MG63 (cell line): ENCODE measurements at regions not wholly inside any gene's neighbourhood (a gene's known extent, or its start where the extent isn't known, plus 50 kb on each side); places are given as distances from the start of the nearest gene placed in this dataset.

ENCODE experiments used
- DNase-seq: peaks from one replicate; pipeline ENCODE4 v3.0.0-alpha.2; 2020
- H3K27me3 ChIP-seq: fragments of 250-450 bp; sonication (Bioruptor Pico); 2 replicates; pipeline ENCODE4 v1.5.1; 2020; ENCODE audit warnings: mild to moderate bottlenecking, moderate library complexity
- H3K36me3 ChIP-seq: fragments of 250-450 bp; sonication (Bioruptor Pico); 2 replicates; pipeline ENCODE4 v1.5.1; 2020; ENCODE audit warnings: mild to moderate bottlenecking, moderate library complexity
- H3K4me3 ChIP-seq: fragments of 250-450 bp; sonication (Bioruptor Pico); 2 replicates; pipeline ENCODE4 v1.5.1; 2020; ENCODE audit warnings: mild to moderate bottlenecking, moderate library complexity
- H3K9me3 ChIP-seq: fragments of 250-450 bp; sonication (Bioruptor Pico); 2 replicates; pipeline ENCODE4 v1.5.1; 2020; ENCODE audit warnings: mild to moderate bottlenecking, moderate library complexity

DNA sequence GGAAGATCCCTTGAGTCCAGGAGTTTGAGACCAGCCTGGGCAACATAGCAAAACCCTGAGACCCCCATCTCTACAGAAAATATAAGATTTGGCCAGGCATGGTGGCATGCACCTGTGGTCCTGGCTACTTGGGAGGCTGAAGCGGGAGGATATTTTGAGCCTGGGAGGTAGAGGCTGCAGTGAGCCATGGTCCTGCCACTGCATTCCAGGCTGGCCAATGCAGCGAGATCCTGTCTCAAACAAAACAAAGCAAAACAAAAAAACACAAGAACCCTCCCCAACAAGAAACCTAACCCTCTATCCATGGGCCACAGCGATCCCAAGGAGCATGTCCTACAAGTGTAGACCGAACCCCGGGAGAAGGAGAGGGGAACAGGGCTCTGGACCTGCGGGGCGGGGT, 133.3 kb downstream of the MGAT5B start:
- no peak overlapping the region for H3K4me3 ChIP-seq
- no peaks in the 10 kb centered on the region for H3K9me3 ChIP-seq
- no peak for DNase-seq
- H3K27me3 ChIP-seq: no peaks in the 10 kb centered on the region
- H3K36me3 ChIP-seq: no peaks in the 10 kb centered on the region

GRCh38 chr17:77002103-77003045, 134.2 kb downstream of the MGAT5B start:
- H3K27me3 ChIP-seq: no peaks in the 10 kb centered on the region
- H3K36me3 ChIP-seq: no peaks in the 10 kb centered on the region
- H3K9me3 ChIP-seq: no peaks in the 10 kb centered on the region
- H3K4me3 ChIP-seq: no peak overlapping the region
- DNase-seq: peak; percentile 91

- Histone ChIP-seq H3K4me3 (no peak overlapping the region), H3K36me3 (no peaks in the 10 kb centered on the region), H3K27me3 (no peaks in the 10 kb centered on the region), H3K9me3 (no peaks in the 10 kb centered on the region)
- DNase-seq: no peak
Observed at GRCh38 chr17:77003699-77004098, 135.5 kb downstream of the MGAT5B start.

DNA sequence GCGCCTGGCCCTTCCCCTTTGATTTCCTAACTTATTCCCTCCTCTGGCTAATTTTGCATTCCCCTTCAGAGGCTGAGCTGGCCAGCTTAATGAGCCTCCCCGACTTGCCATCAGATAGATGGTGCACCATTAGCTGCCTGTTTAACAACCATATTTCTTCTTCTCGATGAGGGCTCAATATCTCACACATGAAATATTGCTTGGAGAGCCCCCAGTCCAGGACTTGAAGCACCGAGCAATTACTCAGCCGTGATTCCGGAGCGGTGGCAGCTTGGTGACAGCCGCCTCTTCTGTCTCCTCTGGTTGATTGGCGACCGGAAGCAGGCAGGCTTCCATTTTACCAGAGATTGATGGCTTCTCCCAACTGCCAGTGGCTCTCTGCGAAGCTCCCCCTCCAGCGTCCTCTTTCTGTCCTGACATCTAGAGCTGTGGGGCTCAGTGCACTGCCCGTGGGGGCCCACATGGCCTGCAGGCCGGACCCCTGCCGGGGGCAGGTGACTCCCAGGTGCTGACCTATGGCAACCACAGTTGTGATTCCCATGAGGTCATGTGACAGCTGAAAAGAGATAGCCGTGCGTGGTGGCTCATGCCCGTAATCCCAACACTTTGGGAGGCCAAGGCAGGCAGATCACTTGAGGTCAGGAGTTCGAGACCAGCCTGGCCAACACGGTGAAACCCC, 133.7 kb upstream of the SEC14L1 start:
- H3K36me3 ChIP-seq: no peaks in the 10 kb centered on the region
- no peak overlapping the region for H3K4me3 ChIP-seq
- peaks cover 14% of the 10 kb centered on the region for H3K9me3 ChIP-seq
- no peak for DNase-seq
- no peaks in the 10 kb centered on the region for H3K27me3 ChIP-seq

DNA sequence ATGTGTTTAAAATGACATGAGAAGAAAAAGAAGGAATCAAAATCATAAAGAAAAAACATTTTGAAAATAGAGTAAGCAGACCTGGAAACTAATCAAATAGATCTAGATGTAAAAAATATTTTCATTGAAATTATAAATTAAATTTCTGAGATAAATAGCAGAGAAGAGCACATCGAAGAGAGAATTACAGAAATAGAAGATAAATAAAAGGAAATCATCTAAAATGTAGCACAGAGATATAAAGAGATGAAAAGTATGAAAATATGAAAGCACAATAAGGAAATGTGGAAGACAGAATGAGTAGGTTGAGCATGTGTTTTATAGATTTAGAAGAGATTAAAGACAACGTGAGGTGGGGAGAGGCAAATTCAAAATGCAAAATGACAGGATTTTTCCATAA, 130.9 kb upstream of the SEC14L1 start:
- Histone ChIP-seq H3K36me3 (no peaks in the 10 kb centered on the region), H3K4me3 (no peak overlapping the region), H3K27me3 (no peaks in the 10 kb centered on the region), H3K9me3 (peaks cover 14% of the 10 kb centered on the region)
- DNase-seq: no peak

DNA sequence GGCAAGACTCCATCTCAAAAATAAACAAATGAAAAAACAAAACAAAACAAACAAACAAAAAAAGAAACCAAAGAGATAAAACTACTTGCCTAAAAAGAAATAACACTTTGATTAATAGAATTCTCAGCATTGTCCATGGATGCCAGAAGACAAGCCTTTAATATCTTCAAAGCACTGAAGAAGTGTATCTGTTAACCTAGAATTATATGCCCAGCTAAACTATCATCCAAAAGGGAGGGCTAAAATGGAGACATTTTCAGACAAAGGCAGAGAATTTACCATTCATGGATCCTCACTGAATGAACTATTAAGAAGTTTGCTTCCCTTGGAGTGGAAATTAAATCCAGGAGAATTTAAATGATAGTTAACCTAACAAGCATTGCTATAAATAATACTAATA, 130.1 kb upstream of the SEC14L1 start:
- Histone ChIP-seq H3K4me3 (no peak overlapping the region), H3K9me3 (peaks cover 14% of the 10 kb centered on the region), H3K27me3 (no peaks in the 10 kb centered on the region), H3K36me3 (no peaks in the 10 kb centered on the region)
- DNase-seq: no peak

DNA sequence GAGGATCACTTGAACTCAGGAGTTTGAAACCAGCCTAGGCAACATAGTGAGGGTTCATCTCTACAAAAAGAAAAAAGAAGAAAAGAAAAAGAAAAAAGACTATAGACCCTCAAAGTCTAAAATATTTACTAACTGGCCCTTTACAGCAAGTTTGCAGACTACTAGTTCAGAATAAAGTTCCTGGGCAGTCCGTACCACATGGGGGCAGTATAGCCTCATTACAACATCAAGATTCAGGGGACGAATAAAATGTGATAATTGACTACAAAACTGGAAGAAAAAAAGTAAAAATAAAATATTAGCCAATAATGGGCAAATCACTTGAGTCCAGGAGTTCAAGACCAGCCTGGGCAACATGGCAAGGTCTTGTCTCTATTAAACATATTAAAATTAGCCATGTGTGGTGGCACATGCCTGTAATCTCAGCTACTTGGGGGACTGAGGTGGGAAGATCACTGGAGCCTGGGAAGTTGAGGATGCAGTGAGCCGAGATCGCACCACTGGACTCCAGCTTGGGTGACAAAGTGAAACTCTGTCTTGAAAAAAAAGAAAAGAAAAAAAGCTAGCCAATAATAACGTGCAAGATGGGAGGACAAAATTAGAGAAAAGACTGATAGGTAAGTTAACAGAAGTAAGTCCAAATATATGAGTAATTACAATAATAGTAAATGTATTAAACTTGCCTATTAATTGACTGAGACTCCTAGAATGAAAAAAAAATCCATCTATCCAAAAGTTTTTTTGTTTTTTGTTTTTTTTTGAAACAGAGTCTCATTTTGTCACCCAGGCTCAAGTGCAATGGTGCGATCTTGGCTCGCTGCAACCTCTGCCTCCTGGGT, 129.4 kb upstream of the SEC14L1 start:
- no peaks in the 10 kb centered on the region for H3K36me3 ChIP-seq
- DNase-seq: no peak
- H3K27me3 ChIP-seq: no peaks in the 10 kb centered on the region
- H3K4me3 ChIP-seq: no peak overlapping the region
- peaks cover 14% of the 10 kb centered on the region for H3K9me3 ChIP-seq

DNA sequence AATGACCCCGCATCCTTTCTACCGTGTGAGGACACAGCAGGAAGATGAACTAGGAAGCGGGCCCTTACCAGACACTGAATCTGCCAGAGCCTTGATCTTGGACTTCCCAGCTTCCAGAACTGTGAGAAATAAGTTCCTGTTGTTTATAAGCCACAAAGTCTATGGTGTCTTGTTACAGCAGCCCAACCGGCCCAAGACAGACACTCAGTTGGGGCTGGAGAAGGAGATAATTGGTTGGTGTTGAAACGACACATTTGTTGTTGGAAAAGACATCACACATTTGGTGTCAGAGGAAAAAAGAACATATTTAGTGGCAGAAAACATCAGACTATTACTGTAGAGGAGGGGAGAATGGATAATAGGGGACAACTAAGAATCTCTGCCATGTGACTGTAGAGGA, 122.3 kb upstream of the SEC14L1 start:
- Histone ChIP-seq H3K27me3 (no peaks in the 10 kb centered on the region), H3K36me3 (no peaks in the 10 kb centered on the region), H3K4me3 (no peak overlapping the region), H3K9me3 (no peaks in the 10 kb centered on the region)
- DNase-seq: no peak

- H3K9me3 ChIP-seq: no peaks in the 10 kb centered on the region
- H3K4me3 ChIP-seq: no peak overlapping the region
- no peaks in the 10 kb centered on the region for H3K36me3 ChIP-seq
- H3K27me3 ChIP-seq: no peaks in the 10 kb centered on the region
- DNase-seq: no peak
Observed at GRCh38 chr17:77019893-77020379, 120.8 kb upstream of the SEC14L1 start.

DNA sequence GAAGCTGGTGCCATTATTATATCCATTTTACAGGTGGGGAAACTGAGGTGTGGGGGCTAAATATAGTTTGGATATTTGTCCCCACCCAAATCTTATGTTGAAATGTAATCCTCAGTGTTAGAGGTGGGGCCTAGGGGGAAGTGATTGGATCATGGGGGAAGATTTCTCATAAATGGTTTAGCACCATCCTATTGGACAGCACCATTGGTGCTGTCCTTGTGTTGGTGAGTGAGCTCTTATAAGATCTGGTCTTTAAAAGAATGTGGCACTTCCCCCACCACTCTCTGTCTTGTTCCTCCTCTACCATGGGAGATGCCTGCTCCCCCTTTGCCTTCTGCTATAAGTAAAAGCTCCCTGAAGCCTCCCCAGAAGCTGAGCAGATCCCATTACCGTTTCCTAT, 119.8 kb upstream of the SEC14L1 start:
- no peaks in the 10 kb centered on the region for H3K27me3 ChIP-seq
- no peaks in the 10 kb centered on the region for H3K36me3 ChIP-seq
- no peak overlapping the region for H3K4me3 ChIP-seq
- no peak for DNase-seq
- H3K9me3 ChIP-seq: no peaks in the 10 kb centered on the region

GRCh38 chr17:77022766-77023165, 118.0 kb upstream of the SEC14L1 start:
- no peak for DNase-seq
- Histone ChIP-seq H3K4me3 (no peak overlapping the region), H3K36me3 (no peaks in the 10 kb centered on the region), H3K9me3 (peaks cover 6% of the 10 kb centered on the region), H3K27me3 (no peaks in the 10 kb centered on the region)

- no peaks in the 10 kb centered on the region for H3K27me3 ChIP-seq
- no peaks in the 10 kb centered on the region for H3K36me3 ChIP-seq
- no peak for DNase-seq
- no peak overlapping the region for H3K4me3 ChIP-seq
- peaks cover 6% of the 10 kb centered on the region for H3K9me3 ChIP-seq
Observed at GRCh38 chr17:77025781-77026180, 115.0 kb upstream of the SEC14L1 start.

DNA sequence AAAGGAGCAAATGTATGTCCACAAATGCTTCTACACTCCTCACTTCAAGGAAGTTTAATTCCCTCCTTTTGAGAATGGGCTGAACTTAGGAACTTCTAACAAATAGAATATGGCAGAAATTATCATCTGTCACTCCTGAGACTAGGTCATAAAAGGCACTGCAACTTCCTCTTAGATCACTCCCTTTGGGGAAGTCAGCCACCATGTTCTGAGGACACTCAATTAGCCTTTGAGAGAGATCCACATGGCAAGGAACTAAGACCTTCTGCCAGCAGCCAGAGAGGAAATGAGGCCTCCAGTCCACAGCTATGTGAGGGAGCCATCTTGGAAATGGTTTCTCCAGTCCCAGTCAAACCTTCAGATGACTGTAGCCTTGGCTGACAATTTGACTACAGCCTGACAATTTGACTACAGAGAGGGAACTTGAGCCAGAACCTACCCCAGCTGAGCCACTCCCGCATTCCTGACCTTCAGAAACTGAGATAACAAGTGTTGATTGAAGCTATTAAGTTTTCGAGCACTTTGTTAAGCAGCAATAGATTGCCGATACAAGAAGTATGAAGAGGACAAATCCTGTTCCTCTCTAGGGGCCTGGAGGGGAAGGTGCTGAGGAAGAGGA, 113.4 kb upstream of the SEC14L1 start:
- no peaks in the 10 kb centered on the region for H3K36me3 ChIP-seq
- H3K27me3 ChIP-seq: no peaks in the 10 kb centered on the region
- peaks cover 11% of the 10 kb centered on the region for H3K9me3 ChIP-seq
- DNase-seq: no peak
- H3K4me3 ChIP-seq: no peak overlapping the region

GRCh38 chr17:77028900-77029299, 111.9 kb upstream of the SEC14L1 start:
- Histone ChIP-seq H3K9me3 (peaks cover 11% of the 10 kb centered on the region), H3K27me3 (no peaks in the 10 kb centered on the region), H3K36me3 (no peaks in the 10 kb centered on the region), H3K4me3 (no peak overlapping the region)
- no peak for DNase-seq

DNA sequence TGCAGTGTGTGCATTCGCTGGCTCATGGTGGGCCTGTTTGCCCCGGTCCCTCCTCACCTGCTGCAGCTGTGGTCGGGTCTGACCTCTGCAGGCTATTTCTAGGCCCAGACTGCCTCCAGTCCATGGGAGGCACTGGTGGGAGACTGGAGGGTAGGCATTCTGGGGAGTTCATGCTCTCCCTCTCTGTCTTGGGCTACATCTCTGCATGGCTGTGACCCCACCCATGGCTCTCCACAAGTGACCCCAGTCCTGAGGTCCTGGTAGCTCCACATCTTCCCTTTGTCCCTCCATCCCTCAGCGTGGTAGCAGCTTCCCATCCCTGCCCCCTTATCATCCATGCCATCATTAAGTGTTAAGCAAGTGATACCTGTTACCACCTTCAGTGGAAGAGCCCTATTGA, 107.8 kb upstream of the SEC14L1 start:
- DNase-seq: no peak
- Histone ChIP-seq H3K9me3 (peaks cover 5% of the 10 kb centered on the region; the same call in 1 of the 2 replicates), H3K36me3 (no peaks in the 10 kb centered on the region), H3K4me3 (no peak overlapping the region), H3K27me3 (no peaks in the 10 kb centered on the region)

GRCh38 chr17:77033892-77034404, 106.8 kb upstream of the SEC14L1 start:
- no peaks in the 10 kb centered on the region for H3K36me3 ChIP-seq
- DNase-seq: no peak
- H3K9me3 ChIP-seq: peaks cover 5% of the 10 kb centered on the region; the same call in 1 of the 2 replicates
- H3K27me3 ChIP-seq: no peaks in the 10 kb centered on the region
- no peak overlapping the region for H3K4me3 ChIP-seq
